NOMO-1 treated with dmso at 0.1 percent for 144 hours (cell line): ENCODE measurements at regions not wholly inside any gene's neighbourhood (a gene's known extent, or its start where the extent isn't known, plus 50 kb on each side); places are given as distances from the start of the nearest gene placed in this dataset.
"Not testable (repeated sequence)": the region's sequence is repeated elsewhere in the genome, so short reads cannot be mapped to it uniquely, and the experiment has no call there.

Source experiments
- DNase-seq: peaks from one replicate; lab custom pipeline; 2025; ENCODE audit not compliant: unreplicated experiment; lab: John Stamatoyannopoulos, UW

GRCh38 chr13:83825676-83826075 is 56.6 kb downstream of the SLITRK1 start:
- no peak for DNase-seq

- no peak for DNase-seq
Observed at GRCh38 chr13:83824560-83824959, 57.7 kb downstream of the SLITRK1 start.

- DNase-seq, result no peak
Observed at GRCh38 chr13:83824120-83824519, 58.2 kb downstream of the SLITRK1 start.

GRCh38 chr13:83819611-83820010 is 62.7 kb downstream of the SLITRK1 start:
- DNase-seq, result no peak

- no peak for DNase-seq
Observed at GRCh38 chr13:83819156-83819555, 63.1 kb downstream of the SLITRK1 start.

GRCh38 chr13:83816081-83816480 is 66.2 kb downstream of the SLITRK1 start:
- no peak for DNase-seq

- DNase-seq, result no peak
Observed at GRCh38 chr13:83815598-83815997, 66.7 kb downstream of the SLITRK1 start.

GRCh38 chr13:83810136-83810535 is 72.1 kb downstream of the SLITRK1 start:
- no peak for DNase-seq

GRCh38 chr13:83804356-83804962 is 77.8 kb downstream of the SLITRK1 start:
- DNase-seq, result no peak

- DNase-seq, result no peak
Observed at GRCh38 chr13:83798731-83799130, 83.5 kb downstream of the SLITRK1 start.

GRCh38 chr13:83796364-83796763 is 85.9 kb downstream of the SLITRK1 start:
- DNase-seq, result no peak

- no peak for DNase-seq
Observed at GRCh38 chr13:83794583-83794982, 87.7 kb downstream of the SLITRK1 start.

GRCh38 chr13:83780227-83780626 is 102.0 kb downstream of the SLITRK1 start:
- no peak for DNase-seq

- no peak for DNase-seq
Observed at GRCh38 chr13:83773961-83774360, 108.3 kb downstream of the SLITRK1 start.

- DNase-seq, result no peak
Observed at GRCh38 chr13:83765796-83766195, 116.5 kb downstream of the SLITRK1 start.

GRCh38 chr13:83761631-83762030 is 120.6 kb downstream of the SLITRK1 start:
- DNase-seq, result no peak

GRCh38 chr13:83755210-83755609 is 127.1 kb downstream of the SLITRK1 start:
- DNase-seq, result not testable (repeated sequence)

- no peak for DNase-seq
Observed at GRCh38 chr13:83753912-83754624, 128.2 kb downstream of the SLITRK1 start.

GRCh38 chr13:83752141-83752540 is 130.1 kb downstream of the SLITRK1 start:
- DNase-seq, result no peak

GRCh38 chr13:83740622-83741021 is 141.7 kb downstream of the SLITRK1 start:
- DNase-seq, result no peak

- DNase-seq, result no peak
Observed at GRCh38 chr13:83738407-83738806, 143.9 kb downstream of the SLITRK1 start.

- no peak for DNase-seq
Observed at GRCh38 chr13:83733293-83733692, 149.0 kb downstream of the SLITRK1 start.

GRCh38 chr13:83732755-83733154 is 149.5 kb downstream of the SLITRK1 start:
- no peak for DNase-seq
